ENCODE measurements at regions not wholly inside any gene's neighbourhood (a gene's known extent, or its start where the extent isn't known, plus 50 kb on each side); places are given as distances from the start of the nearest gene placed in this dataset.

DNA sequence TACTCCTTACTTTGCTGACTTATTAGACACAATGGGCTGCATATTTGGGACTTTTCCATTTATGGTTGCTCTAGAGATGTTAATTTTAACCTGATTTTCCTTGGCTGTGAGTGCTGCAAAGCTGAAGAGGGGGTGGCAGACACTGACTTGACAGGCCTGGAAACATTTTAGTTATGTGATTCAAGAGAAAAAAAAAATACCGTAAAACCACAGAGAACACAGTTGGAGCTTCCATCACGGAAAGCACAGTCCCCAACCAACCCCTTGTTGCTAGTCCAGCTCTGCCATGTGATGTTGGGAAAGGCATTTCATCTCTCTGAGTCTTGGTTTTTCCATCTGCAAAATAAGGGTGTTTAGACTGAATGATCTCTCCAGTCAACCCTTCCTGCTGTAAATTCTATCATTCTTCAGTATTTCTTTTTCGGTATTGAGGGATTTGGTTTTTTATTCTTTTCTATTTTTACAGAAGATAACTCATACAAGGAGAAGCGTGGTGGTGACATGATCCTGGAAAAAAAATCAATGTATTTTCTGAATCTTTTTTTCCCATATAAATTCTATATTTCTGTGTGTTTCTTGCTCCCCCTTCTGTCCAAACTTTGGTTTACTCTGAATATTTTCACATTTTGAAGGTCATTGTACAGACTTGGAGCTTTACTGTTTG lies 246.1 kb downstream of the REEP3 start:
- H3K4me3 ChIP-seq: no peak overlapping the region
- no peak overlapping the region for H3K27ac ChIP-seq
- no peaks in the 10 kb centered on the region for H3K36me3 ChIP-seq
- H3K9me3 ChIP-seq: no peaks in the 10 kb centered on the region
- TF ChIP-seq, protein P1, sequence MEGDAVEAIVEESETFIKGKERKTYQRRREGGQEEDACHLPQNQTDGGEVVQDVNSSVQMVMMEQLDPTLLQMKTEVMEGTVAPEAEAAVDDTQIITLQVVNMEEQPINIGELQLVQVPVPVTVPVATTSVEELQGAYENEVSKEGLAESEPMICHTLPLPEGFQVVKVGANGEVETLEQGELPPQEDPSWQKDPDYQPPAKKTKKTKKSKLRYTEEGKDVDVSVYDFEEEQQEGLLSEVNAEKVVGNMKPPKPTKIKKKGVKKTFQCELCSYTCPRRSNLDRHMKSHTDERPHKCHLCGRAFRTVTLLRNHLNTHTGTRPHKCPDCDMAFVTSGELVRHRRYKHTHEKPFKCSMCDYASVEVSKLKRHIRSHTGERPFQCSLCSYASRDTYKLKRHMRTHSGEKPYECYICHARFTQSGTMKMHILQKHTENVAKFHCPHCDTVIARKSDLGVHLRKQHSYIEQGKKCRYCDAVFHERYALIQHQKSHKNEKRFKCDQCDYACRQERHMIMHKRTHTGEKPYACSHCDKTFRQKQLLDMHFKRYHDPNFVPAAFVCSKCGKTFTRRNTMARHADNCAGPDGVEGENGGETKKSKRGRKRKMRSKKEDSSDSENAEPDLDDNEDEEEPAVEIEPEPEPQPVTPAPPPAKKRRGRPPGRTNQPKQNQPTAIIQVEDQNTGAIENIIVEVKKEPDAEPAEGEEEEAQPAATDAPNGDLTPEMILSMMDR (IDR thresholded peaks at IDR 0.05): peak in 4 of 6 experiments; percentile 13 to 28 (median 22)
- no peak for TF ChIP-seq POLR2A (IDR thresholded peaks at IDR 0.05)
- no peak for DNase-seq
- H3K4me1 ChIP-seq: no peaks in the 10 kb centered on the region
- intact Hi-C loops (cut with DNase I): no loop called here
- WGBS, 2 donors: 59 to 67% methylated on average over 4 of the region's 4 CpGs
- no peaks in the 10 kb centered on the region for H3K27me3 ChIP-seq

DNA sequence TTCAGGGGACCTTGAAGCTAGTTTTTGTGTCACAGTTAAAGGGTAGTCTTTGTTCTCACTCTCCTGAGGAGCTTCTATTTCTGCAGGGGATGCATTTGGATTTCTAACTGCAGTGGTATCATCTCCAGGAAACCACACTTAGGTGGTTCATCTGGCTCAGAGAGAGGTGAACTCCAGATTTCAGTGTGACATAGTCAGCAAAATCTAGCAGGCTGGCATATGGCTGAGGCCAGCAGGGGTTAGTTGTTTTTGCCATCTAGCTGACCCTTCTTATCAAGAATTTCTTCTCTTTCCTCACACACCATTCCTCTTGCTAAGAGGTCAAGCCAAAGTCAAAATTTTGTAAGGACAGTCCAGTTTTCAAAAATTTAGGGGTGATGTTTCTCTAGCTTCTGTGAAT lies 248.2 kb downstream of the REEP3 start:
- Histone ChIP-seq H3K36me3 (no peaks in the 10 kb centered on the region), H3K27me3 (no peaks in the 10 kb centered on the region), H3K4me1 (no peaks in the 10 kb centered on the region), H3K4me3 (no peak overlapping the region), H3K9me3 (no peaks in the 10 kb centered on the region), H3K27ac (no peak overlapping the region)
- intact Hi-C loops (cut with DNase I): no loop called here
- no peak for TF ChIP-seq POLR2A (IDR thresholded peaks at IDR 0.05)
- TF ChIP-seq, protein P1 (IDR thresholded peaks at IDR 0.05): no peak
- DNase-seq: no peak

DNA sequence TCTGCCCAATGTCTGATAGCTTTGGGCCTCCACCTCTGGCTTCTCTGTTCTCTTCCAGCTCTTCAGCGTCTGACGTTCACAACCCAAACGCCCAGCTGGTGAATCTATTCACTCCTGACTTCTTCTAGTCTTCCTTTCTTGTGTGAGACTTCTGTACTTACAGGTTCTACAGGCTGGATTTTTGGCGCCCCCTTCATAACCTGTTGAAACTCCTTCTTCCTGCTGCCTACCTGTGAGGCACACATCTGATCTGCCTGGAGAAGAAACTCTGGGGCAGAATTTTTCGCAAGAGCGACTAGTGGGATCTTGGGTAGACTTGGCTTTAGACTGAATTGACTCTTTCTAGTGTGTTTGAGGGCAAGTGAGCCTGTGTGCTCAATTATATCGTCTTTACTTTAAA lies 249.3 kb downstream of the REEP3 start:
- whole genome bisulfite sequencing, 2 donors: 78 to 82% methylated on average over 7 of the region's 7 CpGs
- Histone ChIP-seq H3K9me3 (no peaks in the 10 kb centered on the region), H3K4me1 (no peaks in the 10 kb centered on the region), H3K27ac (no peak overlapping the region), H3K36me3 (no peaks in the 10 kb centered on the region), H3K4me3 (no peak overlapping the region), H3K27me3 (no peaks in the 10 kb centered on the region)
- TF ChIP-seq, protein P1 (IDR thresholded peaks at IDR 0.05): no peak
- TF ChIP-seq POLR2A (IDR thresholded peaks at IDR 0.05): no peak
- intact Hi-C loops (cut with DNase I): no loop called here
- DNase-seq: no peak

DNA sequence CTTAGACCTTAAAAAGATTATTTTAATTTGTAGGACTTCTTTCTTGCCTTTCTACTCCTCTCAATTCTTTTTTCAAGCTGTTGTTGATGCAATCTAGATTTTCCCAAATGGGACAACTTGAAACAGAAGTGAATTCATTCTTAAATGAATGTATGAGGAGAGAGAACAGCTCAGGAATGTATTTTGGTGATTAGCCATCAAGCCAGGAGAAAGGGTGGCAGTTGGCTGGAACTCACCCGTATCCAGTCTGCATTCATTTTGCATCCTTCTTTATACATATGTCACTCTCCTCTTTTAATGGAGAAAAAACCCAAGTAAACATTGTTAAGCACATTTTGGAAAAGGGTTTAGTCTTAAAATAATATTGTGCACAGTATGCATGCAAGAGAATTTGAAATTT lies 251.3 kb downstream of the REEP3 start:
- Histone ChIP-seq H3K27ac (no peak overlapping the region), H3K4me3 (no peak overlapping the region), H3K4me1 (no peaks in the 10 kb centered on the region), H3K27me3 (no peaks in the 10 kb centered on the region), H3K36me3 (no peaks in the 10 kb centered on the region), H3K9me3 (no peaks in the 10 kb centered on the region)
- 24 to 42% methylated on average over 1 of the region's 1 CpG for WGBS, 2 donors
- TF ChIP-seq, protein P1 (IDR thresholded peaks at IDR 0.05): no peak
- no peak for TF ChIP-seq POLR2A (IDR thresholded peaks at IDR 0.05)
- DNase-seq: no peak
- intact Hi-C loops (cut with DNase I): no loop called here

DNA sequence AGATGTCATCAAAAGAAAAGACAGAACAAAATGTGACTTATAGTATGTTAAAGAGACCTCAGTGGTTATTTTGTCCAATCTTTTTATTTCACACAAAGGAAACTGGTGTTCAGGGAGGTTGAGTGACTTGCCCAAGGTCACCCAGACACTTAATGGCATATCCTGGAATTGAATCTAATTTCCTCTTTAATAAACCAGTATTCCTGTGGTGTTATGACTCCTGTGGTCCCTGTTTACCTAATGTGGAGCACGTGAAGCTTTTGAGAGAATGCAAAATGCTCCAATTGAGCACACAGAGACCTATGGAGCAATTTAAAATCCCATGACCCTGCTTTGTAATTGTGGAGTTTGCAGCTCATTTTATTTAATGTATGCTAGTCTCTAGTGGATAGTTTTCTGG lies 251.9 kb downstream of the REEP3 start:
- no peaks in the 10 kb centered on the region for H3K36me3 ChIP-seq
- no peaks in the 10 kb centered on the region for H3K9me3 ChIP-seq
- WGBS, 2 donors: 35 to 38% methylated on average over 1 of the region's 1 CpG
- H3K4me1 ChIP-seq: no peaks in the 10 kb centered on the region
- H3K27ac ChIP-seq: no peak overlapping the region
- intact Hi-C loops (cut with DNase I): no loop called here
- H3K27me3 ChIP-seq: no peaks in the 10 kb centered on the region
- no peak for TF ChIP-seq POLR2A (IDR thresholded peaks at IDR 0.05)
- TF ChIP-seq, protein P1 (IDR thresholded peaks at IDR 0.05): no peak
- H3K4me3 ChIP-seq: no peak overlapping the region
- DNase-seq: no peak

Measured in esophagus squamous epithelium (tissue), 5 donors.